Suppressor macrophage (primary cell): ENCODE measurements at regions not wholly inside any gene's neighbourhood (a gene's known extent, or its start where the extent isn't known, plus 50 kb on each side); places are given as distances from the start of the nearest gene placed in this dataset.

Experiments
- DNase-seq, 4 experiments: peaks; one replicate each; pipeline ENCODE4 v3.0.0-alpha.2; 2020 to 2022

DNA sequence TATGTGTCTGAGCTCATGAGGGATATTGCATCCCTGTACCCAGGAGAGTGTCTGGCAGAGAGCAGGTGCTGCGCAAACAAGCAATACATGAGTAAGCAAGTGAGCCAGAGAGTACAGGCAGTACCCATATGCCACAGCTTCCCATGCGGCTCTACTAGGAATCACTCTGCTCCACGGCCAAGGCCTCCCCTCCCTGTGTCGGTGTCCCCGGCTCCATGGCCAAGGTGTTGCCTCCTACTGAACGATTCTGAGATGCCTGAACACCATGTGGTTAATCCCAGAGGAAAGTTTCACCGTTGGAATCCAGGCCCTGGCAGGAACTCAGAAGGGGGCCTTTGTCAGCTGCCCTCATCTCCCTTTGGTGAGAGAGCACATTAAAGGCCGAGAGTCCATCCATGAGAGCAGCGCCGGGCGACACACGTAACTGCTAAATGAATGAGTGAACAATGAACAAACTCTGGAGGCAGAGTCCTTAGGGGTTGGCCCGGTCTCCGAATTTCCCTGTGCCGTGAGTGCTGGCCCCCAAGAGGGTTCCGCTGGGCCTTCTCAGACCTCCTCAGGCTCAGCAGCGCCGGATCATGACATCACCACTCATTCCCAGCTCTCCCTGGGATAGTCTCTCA, 136.0 kb upstream of the FAM20C start:
- DNase-seq, result no peak

GRCh38 chr7:57071-57470, 135.3 kb upstream of the FAM20C start:
- no peak for DNase-seq

- peak in 1 of 4 experiments; percentile 25 for DNase-seq
These were observed 134.7 kb upstream of the FAM20C start for GRCh38 chr7:57482-58255.

DNA sequence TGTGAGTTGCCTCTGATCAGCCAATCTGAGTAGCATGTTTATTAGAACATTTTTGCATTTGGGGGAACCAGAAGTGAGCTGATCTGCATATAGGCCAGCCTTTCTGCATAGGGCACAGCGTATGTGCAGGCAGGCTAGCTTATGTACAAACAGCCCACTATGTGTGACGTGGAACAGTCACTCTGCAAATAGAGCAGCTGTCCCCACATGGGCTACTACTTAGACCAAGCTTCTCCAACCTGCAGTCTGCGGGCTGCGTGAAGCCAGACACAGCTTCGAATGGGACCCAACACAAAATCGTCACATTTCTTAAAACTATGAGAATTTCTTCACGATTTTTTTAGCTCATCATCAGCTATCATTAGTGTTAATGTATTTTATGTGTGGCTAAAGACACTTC, 134.1 kb upstream of the FAM20C start:
- DNase-seq, result no peak

DNA sequence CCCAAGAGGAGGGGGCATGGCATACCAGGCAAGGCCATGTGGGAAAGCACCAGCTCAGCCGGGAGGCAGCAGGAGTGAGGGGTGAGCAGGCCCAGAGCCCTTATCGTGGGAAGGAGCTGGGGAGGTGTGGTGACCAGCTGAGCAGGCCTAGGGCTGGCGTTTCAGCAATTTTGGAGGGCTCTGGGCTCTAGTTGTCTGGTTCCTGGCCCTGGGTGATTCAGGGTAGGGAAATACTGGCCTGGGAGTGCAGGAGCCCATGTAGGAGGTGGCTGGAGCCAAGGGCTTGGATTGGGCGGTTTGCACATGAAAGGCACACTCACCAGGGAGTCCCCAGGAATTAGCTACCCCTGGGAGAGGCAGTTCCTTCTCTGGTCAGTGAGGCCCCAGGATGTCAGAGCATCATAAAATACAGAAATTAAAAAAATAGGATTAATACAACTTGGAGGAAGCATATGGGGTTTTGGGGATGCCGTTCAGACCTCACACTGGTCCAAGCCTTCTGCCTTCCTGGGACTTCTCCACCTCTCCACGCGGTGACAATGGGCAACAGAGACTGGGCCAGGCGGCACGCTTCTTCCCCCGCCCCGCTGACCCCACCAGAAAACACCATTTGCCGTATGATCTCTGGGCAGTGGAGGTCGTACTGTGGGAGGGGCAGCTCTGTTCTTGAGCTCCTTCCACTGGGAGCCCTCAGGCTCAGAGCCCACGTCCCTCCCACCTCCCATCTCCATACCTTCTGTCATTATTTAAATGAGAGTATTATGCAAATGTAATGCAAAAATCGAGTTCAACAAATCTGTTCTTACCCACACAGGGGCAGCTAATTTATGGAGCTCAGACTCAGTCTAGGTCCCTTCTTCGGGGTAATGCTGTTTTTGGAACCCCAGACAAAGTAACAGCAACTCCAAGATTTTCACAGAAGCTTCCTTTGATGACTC, 133.0 kb upstream of the FAM20C start:
- DNase-seq, result no peak

DNA sequence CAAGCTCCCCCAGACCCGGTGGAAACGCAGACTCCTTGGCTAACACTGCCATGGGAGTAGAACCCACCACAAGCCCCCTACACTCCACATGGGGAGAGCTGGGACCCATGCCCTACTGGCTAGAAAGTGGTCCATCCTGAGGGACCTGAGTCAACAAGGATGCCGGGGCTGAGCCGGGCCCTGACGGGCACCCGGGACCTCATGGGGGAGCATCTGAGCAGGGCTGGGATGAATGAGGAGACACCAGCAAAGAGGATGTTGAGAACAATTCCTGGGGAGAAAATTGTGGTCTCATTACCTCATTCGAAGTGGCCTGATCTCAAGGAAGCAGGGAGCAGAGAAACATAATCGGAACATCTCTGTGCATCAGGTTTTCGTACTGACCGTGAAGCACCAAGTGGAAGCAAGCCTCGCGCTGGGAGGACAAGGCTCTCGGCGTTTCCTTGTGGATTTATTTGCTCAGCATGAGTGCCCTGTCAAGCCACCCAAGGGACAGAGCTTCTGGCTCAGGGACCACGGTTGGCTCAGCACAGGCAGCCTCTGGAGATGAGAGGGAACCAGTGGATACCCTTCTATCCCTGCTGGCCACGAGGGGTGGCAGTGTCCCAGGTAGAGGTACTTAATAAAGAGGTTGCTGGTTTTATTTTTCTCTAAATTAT, 132.2 kb upstream of the FAM20C start:
- DNase-seq, result peak in 1 of 4 experiments; percentile 2

DNA sequence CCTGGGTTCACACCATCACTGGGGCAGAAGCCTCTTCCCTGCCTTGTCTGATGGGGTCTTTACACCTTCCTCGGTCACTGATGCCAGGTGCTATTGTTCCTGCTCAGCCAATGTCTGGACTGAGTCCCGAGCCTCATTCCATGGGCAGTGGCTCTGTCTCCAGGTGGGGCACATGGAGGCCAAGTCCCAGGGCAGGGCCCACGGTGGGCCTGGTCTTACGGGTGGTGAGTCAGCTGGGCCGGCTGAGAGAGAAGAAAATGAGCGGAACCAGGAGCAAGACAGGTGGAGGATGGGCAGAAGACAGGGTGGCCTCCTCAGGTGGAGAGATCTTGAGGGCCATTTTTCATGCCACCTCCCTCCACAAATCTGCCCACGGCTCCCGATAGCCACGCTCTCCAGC, 131.7 kb upstream of the FAM20C start:
- peak in 1 of 4 experiments; percentile 1 for DNase-seq

DNA sequence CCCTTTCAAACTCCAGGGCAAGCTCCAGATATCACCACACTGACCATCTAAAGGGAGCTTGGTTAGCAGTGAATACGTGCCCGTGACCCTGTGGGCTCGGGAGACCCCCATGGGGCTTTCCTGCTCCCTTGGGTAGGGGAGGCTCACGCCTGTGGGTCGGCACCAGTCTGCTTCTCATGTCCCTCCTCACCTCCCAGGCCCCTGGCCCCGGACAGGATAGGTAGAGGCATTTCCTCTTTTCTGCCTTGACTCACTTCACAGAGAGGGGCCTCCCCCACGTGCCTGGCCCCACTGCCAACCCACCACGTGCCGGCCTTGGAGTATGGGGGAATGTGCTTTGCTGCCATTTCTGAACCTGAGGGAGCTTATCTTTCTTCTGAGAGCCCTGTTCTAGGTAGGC, 131.3 kb upstream of the FAM20C start:
- peak in 1 of 4 experiments; percentile 10 for DNase-seq

DNA sequence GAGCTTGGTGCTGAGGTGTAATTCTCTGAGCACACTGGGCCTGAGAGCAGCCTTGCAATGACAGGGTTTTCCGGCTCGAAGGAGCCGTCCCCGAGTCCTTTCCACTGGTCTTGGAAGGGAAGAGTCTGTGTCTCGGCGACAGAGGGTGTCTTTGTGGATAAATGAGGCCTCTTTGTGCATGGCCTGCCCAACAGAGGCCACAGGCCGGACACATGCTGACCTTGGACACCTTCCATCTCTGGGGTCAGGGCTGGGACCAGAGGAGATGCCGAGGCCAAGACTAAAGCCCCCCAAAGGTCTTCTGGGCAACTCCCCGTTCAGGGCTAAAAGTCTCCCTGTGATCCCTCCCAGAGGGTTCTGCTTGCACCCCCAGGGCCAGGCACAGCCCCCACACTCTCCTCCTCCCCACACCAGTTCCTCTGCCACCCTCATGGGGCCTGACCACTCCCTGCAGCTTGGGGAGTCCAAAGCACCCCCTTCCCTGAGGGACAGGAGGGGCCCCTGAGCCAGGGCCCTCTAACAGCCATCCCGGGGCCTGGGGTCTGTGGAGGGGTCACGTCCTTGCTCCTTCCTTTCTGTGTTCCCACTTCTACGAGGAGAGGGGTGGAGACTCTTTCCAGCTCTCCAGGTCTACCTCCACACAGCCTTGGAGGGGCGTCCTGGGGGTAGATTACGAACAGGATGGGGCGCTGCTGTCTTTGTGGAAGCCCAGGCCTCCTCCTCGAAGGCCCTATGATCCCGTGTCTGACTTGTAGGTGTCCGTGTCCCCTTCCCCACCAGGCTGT, 130.6 kb upstream of the FAM20C start:
- no peak for DNase-seq

DNA sequence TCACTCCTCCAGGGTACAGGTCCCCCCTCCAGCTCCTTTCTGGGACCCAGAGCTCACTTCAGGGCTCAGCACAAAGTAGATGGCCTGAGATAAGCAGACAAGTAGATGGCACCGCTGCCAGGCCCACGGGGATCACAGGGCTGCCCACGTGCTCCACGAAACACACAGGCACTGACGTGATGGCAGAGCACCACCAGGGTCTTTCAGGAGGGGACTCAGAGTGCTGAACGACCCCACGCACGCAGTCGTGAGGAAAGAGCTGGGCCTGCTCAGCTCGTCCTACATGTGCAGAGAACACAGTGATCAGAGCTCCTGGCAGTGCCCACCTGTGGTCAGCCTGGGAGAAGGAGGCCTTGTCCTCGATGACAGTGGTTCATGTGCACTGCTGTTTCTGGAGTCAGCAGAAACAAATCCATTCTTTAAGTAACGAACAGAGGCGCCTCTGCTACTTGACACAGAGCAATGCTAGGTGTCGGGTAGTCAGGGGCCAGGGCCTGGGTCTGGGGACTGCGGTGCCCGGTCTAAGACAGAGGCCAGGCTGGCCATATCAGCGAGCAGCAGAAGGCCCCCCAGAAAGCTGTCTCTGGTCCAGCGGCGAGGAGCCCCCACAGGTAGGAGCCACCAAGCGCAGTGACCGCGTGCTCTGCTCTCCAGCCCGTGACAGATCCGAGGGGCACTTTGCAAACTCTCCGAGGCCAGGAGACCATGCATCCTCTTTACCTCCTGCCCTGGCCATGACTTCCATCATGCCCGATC, 129.8 kb upstream of the FAM20C start:
- DNase-seq, result no peak

DNA sequence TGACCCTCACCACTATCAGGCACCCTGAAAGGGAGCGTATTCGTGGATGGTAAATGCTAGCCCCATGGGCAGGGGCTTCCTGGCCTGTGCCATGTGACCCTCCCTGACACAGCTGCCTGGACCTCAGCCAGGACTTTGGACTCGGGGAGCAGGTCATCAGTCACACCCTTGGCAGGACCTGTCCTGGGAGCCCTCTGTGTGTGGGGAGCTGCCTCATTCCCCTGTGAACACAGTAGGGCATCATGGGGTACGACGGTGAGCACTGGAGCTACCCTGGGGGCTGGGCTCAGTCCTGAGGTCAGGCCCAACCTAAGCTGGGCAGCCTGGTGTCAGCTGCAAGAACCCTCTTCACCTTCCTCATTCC, 129.3 kb upstream of the FAM20C start:
- no peak for DNase-seq

DNA sequence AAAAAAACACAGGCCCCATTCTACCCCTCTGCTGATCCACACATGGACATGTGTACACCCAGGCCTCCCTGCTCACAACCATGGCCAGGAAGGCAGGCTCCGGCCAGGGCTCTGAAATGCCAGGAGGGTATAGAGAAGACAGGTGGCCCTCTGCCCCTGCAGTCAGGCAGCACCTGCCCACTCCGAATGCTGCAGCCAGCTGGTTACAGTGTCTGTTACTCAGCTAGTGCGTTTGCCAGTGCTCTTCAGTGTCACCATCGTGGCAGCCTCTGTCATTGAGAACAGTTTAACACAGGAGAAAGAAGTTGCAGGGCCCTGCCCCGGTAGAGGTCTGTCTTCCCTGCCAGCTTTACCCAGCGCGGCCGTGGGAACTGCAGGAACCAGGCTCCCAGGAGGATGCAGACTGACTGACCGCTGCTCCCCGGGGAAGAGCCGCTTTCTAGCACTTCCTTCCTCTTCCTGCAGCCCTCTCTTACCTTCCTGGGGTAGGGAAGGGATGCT, 128.8 kb upstream of the FAM20C start:
- DNase-seq, result peak; percentile 53 to 81 (median 70)

- DNase-seq, result peak; percentile 57 to 79 (median 66)
These were observed 128.1 kb upstream of the FAM20C start for GRCh38 chr7:64098-64915.

DNA sequence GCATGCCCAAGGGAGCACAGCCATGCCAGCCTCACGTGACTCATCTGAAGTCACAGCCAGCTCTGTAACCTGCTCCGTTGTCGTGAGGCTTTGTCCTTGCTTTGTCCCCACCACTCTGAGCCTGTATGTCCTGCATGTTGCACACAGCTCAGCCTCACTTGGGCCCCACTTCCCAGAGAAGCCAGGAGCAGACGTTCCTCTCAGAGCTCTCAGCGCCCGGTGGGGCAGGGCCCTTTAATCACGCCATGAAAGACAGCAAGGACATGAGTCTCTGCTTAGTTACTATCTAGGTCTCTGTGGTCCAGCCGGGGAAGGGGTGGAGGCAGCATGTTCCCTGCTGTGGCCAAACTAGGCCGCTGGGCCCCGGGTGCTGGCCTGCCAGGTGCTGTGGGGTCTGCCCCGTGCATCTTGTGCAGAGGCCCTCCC, 127.4 kb upstream of the FAM20C start:
- peak in 1 of 4 experiments; percentile 7 for DNase-seq

- peak in 1 of 4 experiments; percentile 24 for DNase-seq
These were observed 126.8 kb upstream of the FAM20C start for GRCh38 chr7:65554-65953.

DNA sequence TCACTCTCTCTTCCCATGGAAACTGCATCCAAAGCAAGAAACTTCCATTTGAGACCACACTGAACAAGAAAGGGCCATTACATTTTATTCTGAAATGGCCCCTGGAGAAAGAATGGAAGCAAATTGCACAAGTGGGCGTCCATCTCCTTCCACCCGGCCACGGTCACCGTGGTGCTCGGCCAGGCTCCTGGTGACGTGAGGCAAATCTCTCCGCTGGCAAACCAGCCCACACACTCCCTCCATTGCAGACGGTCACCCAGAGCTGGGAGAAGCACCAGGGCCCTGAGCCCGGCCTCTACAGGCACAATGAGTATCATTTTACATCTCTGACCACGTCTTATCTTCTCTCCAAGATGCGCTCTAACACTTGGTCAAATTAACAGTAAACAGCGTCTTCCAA, 126.1 kb upstream of the FAM20C start:
- peak in 1 of 4 experiments; percentile 1 for DNase-seq

DNA sequence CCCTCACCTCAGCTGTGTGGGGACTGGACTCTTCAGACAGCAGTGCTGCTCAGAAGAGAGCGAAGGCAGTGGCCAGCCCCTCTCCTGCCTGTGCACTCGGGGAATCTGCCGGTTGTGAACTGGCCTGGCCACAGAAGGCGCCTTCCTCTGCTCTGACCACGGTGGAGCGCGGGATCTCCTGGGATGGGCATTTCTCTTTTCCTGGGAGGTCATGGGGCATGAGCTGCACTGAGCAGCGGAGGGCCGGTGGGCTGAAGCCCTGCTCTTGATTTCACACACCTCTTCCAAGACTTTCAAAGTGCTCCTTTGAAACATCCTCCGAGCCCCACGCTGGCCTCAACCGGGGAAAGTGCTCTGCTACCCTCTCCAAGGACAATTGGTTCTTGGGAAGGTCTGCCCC, 125.6 kb upstream of the FAM20C start:
- DNase-seq, result peak in 1 of 4 experiments; percentile 5

DNA sequence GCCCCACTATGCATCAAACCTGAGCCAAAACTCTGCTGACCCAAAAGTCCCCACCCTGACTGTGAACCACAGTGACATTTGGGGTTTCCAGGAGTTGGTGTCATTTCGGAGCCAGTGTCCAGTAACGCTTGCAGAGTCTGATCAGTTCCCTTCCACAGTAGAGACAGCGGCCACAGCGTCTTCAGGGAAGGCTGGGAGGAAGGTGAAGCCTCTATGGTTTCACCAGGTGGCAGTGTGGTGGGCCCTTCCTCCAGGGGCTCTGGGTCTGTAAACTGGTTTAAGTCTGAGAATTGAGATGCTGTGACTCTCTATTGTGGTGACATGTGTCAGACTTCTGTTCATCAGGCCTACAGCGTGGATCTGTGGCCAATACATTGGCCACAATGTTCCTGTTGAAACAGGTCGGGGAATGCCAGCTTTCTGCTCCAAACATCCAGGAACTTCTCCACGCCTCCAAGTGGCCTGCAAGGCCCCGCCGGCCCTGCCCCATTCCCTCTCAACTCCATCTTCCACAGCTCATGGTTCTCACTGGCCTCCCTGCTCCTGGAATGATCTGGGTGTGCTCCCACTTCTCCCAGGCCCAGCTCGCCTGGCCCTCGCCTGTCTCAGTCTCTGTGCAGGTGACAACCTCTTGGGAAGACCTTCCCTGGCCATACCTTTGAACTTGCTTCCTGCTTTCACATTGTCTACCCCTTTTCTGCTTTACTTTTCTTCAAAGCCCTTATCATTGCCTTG, 124.5 kb upstream of the FAM20C start:
- peak in 1 of 4 experiments; percentile 27 for DNase-seq

- DNase-seq, result peak in 1 of 4 experiments; percentile 43
These were observed 123.7 kb upstream of the FAM20C start for GRCh38 chr7:68629-69028.
